ENCODE measurements at regions not wholly inside any gene's neighbourhood (a gene's known extent, or its start where the extent isn't known, plus 50 kb on each side); places are given as distances from the start of the nearest gene placed in this dataset.

DNA sequence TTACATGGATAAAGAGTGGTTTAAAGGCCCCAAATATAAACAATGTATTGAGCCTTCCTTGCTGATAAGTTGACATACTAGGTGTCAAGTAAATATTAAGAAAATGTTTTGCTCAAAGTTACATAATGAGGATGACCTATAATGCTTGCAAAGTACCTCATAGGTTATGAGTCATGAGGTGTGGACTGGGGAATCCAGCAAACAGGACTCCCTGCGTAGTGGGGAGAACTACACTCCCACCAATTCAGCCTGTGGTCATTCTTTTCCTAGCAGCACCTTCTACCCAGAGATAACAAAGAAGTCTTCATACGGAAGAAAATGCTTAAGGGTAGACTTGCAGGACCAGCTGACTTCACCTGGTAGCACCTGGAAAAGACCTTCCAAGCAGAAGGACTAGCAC lies 418.9 kb upstream of the CPEB2 start:
- Mint-ChIP-seq H3K27ac (ENCODE audit: unreplicated experiment) (no peak overlapping the region), H3K27me3 (ENCODE audit: unreplicated experiment) (peaks cover 7% of the 10 kb centered on the region), H3K36me3 (ENCODE audit: unreplicated experiment) (no peaks in the 10 kb centered on the region), H3K4me1 (ENCODE audit: unreplicated experiment) (no peaks in the 10 kb centered on the region), H3K4me3 (ENCODE audit: unreplicated experiment) (no peak overlapping the region), H3K9me3 (ENCODE audit: unreplicated experiment) (no peaks in the 10 kb centered on the region)
- DNase-seq (ENCODE audit: extremely low spot score, unreplicated experiment) = no peak
- TF ChIP-seq, protein P1, sequence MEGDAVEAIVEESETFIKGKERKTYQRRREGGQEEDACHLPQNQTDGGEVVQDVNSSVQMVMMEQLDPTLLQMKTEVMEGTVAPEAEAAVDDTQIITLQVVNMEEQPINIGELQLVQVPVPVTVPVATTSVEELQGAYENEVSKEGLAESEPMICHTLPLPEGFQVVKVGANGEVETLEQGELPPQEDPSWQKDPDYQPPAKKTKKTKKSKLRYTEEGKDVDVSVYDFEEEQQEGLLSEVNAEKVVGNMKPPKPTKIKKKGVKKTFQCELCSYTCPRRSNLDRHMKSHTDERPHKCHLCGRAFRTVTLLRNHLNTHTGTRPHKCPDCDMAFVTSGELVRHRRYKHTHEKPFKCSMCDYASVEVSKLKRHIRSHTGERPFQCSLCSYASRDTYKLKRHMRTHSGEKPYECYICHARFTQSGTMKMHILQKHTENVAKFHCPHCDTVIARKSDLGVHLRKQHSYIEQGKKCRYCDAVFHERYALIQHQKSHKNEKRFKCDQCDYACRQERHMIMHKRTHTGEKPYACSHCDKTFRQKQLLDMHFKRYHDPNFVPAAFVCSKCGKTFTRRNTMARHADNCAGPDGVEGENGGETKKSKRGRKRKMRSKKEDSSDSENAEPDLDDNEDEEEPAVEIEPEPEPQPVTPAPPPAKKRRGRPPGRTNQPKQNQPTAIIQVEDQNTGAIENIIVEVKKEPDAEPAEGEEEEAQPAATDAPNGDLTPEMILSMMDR (IDR thresholded peaks at IDR 0.05) = no peak

DNA sequence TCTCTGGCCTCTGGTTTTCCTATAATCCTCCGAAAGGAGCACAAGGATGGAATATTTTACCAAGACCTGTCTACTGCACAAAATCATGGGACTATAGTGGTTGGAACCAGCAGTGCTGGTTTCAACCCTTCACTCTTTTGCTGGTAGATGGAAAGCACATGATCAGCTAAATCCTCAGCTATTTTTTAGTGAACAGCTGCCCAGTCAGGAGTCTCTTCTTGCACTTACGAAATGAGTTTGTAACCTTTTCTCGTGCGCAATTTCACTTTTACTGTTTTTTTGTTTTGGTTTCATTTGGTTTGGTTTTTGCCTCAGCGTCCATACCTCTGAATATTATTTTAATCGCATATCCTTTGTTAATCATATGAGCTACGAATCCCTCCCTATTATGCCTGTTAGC lies 418.5 kb upstream of the CPEB2 start:
- Mint-ChIP-seq H3K9me3 (ENCODE audit: unreplicated experiment) (no peaks in the 10 kb centered on the region), H3K4me1 (ENCODE audit: unreplicated experiment) (no peaks in the 10 kb centered on the region), H3K27me3 (ENCODE audit: unreplicated experiment) (peaks cover 7% of the 10 kb centered on the region), H3K27ac (ENCODE audit: unreplicated experiment) (no peak overlapping the region), H3K4me3 (ENCODE audit: unreplicated experiment) (no peak overlapping the region), H3K36me3 (ENCODE audit: unreplicated experiment) (no peaks in the 10 kb centered on the region)
- DNase-seq (ENCODE audit: extremely low spot score, unreplicated experiment) = no peak
- TF ChIP-seq, protein P1 (IDR thresholded peaks at IDR 0.05) = no peak

DNA sequence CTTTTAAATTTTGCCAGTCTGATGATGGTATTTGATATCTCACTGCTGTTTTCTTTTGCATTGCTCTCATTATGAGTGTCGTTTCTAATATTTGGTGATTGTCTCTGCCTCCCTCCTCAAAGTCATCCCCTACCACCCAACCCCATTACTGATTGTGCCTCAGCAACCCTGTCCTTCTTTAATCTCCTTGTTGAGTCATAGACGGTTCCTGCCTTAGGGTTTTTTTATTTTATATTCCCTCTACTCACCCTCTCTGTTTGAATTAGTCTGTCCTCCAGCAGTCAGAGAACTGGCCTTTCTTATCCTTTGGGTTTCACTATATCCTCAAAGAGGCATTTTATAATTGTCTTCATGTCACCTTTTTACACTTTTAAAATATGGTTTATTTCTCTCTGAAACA lies 409.3 kb upstream of the CPEB2 start:
- Mint-ChIP-seq H3K9me3 (ENCODE audit: unreplicated experiment) (peaks cover 8% of the 10 kb centered on the region), H3K36me3 (ENCODE audit: unreplicated experiment) (no peaks in the 10 kb centered on the region), H3K27me3 (ENCODE audit: unreplicated experiment) (peaks cover 2% of the 10 kb centered on the region), H3K4me3 (ENCODE audit: unreplicated experiment) (no peak overlapping the region), H3K27ac (ENCODE audit: unreplicated experiment) (no peak overlapping the region), H3K4me1 (ENCODE audit: unreplicated experiment) (no peaks in the 10 kb centered on the region)
- TF ChIP-seq, protein P1 (IDR thresholded peaks at IDR 0.05) = no peak
- no peak for DNase-seq (ENCODE audit: extremely low spot score, unreplicated experiment)

- TF ChIP-seq, protein P1 (IDR thresholded peaks at IDR 0.05) = no peak
- DNase-seq (ENCODE audit: extremely low spot score, unreplicated experiment) = no peak
- Mint-ChIP-seq H3K27me3 (ENCODE audit: unreplicated experiment) (peaks cover 6% of the 10 kb centered on the region), H3K36me3 (ENCODE audit: unreplicated experiment) (no peaks in the 10 kb centered on the region), H3K9me3 (ENCODE audit: unreplicated experiment) (peaks cover 11% of the 10 kb centered on the region), H3K4me3 (ENCODE audit: unreplicated experiment) (no peak overlapping the region), H3K27ac (ENCODE audit: unreplicated experiment) (no peak overlapping the region), H3K4me1 (ENCODE audit: unreplicated experiment) (no peaks in the 10 kb centered on the region)
Measured at GRCh38 chr4:14596028-14596427, 406.3 kb upstream of the CPEB2 start.

DNA sequence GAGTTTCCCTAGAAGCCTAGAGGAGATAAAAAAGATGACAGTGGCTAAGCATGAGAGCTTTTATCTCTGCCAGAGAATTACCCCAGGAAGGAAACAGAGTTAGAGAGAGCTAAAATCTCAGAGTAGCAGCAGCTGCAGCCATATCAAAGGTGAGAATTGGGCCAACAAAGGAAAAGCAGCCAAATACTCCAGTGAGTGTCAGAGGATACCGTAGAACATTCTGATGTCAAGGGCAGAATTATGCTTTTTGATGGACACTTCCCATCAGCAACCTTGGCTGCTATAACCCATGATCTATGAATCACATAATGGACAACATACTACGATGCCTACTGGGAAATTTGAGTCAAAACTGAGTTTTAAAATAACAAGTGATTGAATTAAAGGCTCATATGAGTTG lies 405.8 kb upstream of the CPEB2 start:
- no peak overlapping the region for H3K4me3 Mint-ChIP-seq (ENCODE audit: unreplicated experiment)
- no peak for DNase-seq (ENCODE audit: extremely low spot score, unreplicated experiment)
- H3K36me3 Mint-ChIP-seq (ENCODE audit: unreplicated experiment) = no peaks in the 10 kb centered on the region

More for the DNA sequence above, 405.8 kb upstream of the CPEB2 start:
- peaks cover 7% of the 10 kb centered on the region for H3K27me3 Mint-ChIP-seq (ENCODE audit: unreplicated experiment)
- H3K9me3 Mint-ChIP-seq (ENCODE audit: unreplicated experiment) = peaks cover 11% of the 10 kb centered on the region
- no peak overlapping the region for H3K27ac Mint-ChIP-seq (ENCODE audit: unreplicated experiment)
- no peaks in the 10 kb centered on the region for H3K4me1 Mint-ChIP-seq (ENCODE audit: unreplicated experiment)
- TF ChIP-seq, protein P1 (IDR thresholded peaks at IDR 0.05) = no peak
